ENCODE measurements at regions not wholly inside any gene's neighbourhood (a gene's known extent, or its start where the extent isn't known, plus 50 kb on each side); places are given as distances from the start of the nearest gene placed in this dataset.
"Not testable (repeated sequence)": the region's sequence is repeated elsewhere in the genome, so short reads cannot be mapped to it uniquely, and the experiment has no call there.

DNA sequence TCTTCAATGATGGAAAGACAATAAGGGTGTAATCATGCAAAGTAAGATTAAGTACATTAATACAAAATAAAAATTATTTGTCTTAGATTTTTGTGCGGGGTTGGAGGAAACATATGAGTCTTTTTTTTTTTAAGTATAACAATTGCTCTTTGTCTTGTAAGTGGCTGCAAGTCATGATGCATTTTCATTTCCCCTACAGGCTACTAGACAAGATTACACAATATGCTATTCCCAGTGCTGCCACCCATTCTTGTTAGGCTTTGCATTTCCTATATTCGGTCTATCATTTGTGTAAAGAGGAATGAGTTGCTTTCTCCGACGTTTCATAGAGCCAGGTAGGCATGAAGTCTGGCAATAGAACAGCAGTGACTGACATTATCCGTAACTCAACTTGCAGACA, 294.2 kb upstream of the CYLC2 start:
- intact Hi-C loops (cut with micrococcal nuclease), result no loop called here
- no peaks in the 10 kb centered on the region for H3K36me3 Mint-ChIP-seq (ENCODE audit: low read depth)
- H3K4me3 Mint-ChIP-seq, result no peak overlapping the region
- no peak for DNase-seq (ENCODE audit: low spot score)
- no peaks in the 10 kb centered on the region for H3K4me1 Mint-ChIP-seq (ENCODE audit: low read depth)
- H3K27ac Mint-ChIP-seq, result no peak overlapping the region
- peaks cover 8% of the 10 kb centered on the region for H3K9me3 Mint-ChIP-seq
- H3K27me3 Mint-ChIP-seq (ENCODE audit: insufficient read depth), result no peaks in the 10 kb centered on the region

DNA sequence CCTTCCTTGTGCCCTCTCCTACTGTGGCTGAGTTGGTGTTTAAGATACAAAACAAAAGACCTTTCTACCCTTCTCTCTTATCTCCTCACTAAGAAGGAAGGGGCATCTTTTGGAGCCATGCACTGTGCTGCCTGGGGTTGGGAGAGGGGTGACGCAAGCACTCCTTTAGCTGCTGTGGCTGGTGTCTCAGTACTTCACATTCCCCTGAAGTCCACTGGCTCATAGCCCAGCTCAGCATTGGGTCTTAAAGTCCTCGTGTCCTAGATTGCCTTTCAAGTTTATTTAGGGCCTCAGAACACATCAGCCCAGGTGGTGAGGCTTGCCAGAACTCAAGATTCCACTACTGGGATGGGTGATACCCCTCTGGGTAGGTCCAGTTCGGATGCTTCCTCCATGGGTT, 325.9 kb upstream of the CYLC2 start:
- no peaks in the 10 kb centered on the region for H3K9me3 Mint-ChIP-seq
- no peak overlapping the region for H3K27ac Mint-ChIP-seq
- H3K4me1 Mint-ChIP-seq (ENCODE audit: low read depth), result no peaks in the 10 kb centered on the region
- no peaks in the 10 kb centered on the region for H3K27me3 Mint-ChIP-seq (ENCODE audit: insufficient read depth)
- no peaks in the 10 kb centered on the region for H3K36me3 Mint-ChIP-seq (ENCODE audit: low read depth)
- DNase-seq (ENCODE audit: low spot score), result no peak
- no peak overlapping the region for H3K4me3 Mint-ChIP-seq
- intact Hi-C loops (cut with micrococcal nuclease), result no loop called here

DNA sequence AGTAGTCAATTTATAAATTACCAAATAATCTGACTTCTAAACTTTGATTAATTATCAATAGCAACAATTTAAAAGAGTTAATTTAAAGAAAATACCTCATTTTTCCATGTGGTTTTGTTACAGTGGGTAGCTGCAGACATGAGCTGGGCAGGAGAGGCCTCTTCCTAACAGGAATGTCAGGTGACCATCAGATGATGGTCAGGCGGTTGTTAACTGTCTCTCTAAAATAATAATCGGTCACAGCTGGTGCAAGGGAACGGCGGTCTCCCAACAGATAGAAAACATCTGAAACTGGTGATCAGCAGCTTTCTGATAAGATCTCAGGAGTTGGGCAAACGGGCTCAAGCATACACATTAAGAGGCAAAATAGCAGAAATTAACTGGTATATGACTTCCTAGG, 342.7 kb upstream of the CYLC2 start:
- Mint-ChIP-seq H3K9me3 (peaks cover 9% of the 10 kb centered on the region), H3K27ac (no peak overlapping the region), H3K4me3 (no peak overlapping the region), H3K36me3 (ENCODE audit: low read depth) (no peaks in the 10 kb centered on the region), H3K27me3 (ENCODE audit: insufficient read depth) (no peaks in the 10 kb centered on the region), H3K4me1 (ENCODE audit: low read depth) (no peaks in the 10 kb centered on the region)
- intact Hi-C loops (cut with micrococcal nuclease), result loop anchor here (5.0 kb wide), 1 partner anchor 35 kb away; no protein-coding TSS in a partner anchor
- DNase-seq (ENCODE audit: low spot score), result no peak

DNA sequence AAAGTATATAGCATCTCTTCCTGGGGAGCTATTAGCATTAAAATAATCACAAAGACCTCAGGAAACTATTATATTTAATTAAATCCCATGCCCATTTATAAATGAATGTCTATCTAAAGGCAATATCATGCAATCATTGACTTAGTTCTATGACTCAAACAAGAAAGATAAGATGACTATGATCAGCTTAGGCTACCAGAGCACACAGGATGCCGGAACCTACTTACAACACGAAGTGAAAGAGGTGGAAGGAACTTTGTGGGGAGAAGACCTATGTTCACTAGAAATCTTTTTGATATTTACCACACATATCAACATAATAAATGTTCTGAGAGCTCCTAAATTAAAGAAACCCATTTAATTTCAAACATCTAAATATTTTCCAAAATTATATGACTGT, 344.2 kb upstream of the CYLC2 start:
- intact Hi-C loops (cut with micrococcal nuclease), result loop anchor here (5.0 kb wide), 1 partner anchor 34 kb away; no protein-coding TSS in a partner anchor
- no peak overlapping the region for H3K27ac Mint-ChIP-seq
- no peaks in the 10 kb centered on the region for H3K27me3 Mint-ChIP-seq (ENCODE audit: insufficient read depth)
- H3K4me1 Mint-ChIP-seq (ENCODE audit: low read depth), result no peaks in the 10 kb centered on the region
- no peak for DNase-seq (ENCODE audit: low spot score)
- no peak overlapping the region for H3K4me3 Mint-ChIP-seq
- H3K36me3 Mint-ChIP-seq (ENCODE audit: low read depth), result no peaks in the 10 kb centered on the region
- H3K9me3 Mint-ChIP-seq, result peaks cover 9% of the 10 kb centered on the region

DNA sequence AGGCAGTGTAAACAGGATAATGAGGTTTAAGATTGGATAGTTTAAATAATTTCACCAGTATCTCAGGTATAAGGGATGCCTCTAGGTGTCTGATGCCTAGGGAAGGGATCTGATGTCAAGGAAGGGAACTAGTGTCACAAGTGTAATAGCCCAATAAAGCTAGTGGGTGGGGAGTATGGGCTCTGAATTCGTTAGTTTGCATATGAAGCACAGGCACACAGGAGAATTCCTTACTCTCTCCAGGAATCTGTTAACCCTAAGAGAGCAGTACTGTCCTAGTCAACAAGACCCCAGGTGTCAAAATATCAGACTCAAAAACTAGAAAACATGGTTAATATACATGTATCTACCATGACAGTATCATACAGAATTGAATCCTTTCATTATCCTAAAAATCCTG, 352.5 kb upstream of the CYLC2 start:
- no peaks in the 10 kb centered on the region for H3K4me1 Mint-ChIP-seq (ENCODE audit: low read depth)
- no peak overlapping the region for H3K4me3 Mint-ChIP-seq
- no peak overlapping the region for H3K27ac Mint-ChIP-seq
- no peak for DNase-seq (ENCODE audit: low spot score)
- H3K9me3 Mint-ChIP-seq, result no peaks in the 10 kb centered on the region
- no peaks in the 10 kb centered on the region for H3K27me3 Mint-ChIP-seq (ENCODE audit: insufficient read depth)
- no peaks in the 10 kb centered on the region for H3K36me3 Mint-ChIP-seq (ENCODE audit: low read depth)
- intact Hi-C loops (cut with micrococcal nuclease), result no loop called here

DNA sequence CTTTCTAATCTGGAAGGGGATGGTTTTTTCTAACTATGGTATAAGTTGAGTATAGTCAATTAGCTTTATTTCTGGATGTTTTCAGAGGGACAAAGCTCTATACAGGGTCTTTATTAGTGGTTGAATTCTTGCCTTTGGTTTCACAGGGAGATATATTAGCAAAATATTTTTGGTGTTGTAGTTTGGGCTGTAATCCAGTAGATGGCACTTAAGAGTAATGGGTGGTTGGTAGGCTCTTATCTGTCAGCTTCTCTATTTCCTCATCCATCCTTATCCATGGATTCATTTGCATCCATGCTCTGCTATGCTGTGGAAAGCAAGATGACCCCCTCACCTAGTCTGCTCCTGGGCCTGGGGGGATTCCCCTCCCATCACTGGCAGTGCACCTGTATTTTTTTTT, 363.6 kb upstream of the CYLC2 start:
- Mint-ChIP-seq H3K4me1 (ENCODE audit: low read depth) (no peaks in the 10 kb centered on the region), H3K27ac (no peak overlapping the region), H3K27me3 (ENCODE audit: insufficient read depth) (no peaks in the 10 kb centered on the region), H3K4me3 (no peak overlapping the region), H3K36me3 (ENCODE audit: low read depth) (no peaks in the 10 kb centered on the region), H3K9me3 (no peaks in the 10 kb centered on the region)
- DNase-seq (ENCODE audit: low spot score), result no peak
- intact Hi-C loops (cut with micrococcal nuclease), result no loop called here

DNA sequence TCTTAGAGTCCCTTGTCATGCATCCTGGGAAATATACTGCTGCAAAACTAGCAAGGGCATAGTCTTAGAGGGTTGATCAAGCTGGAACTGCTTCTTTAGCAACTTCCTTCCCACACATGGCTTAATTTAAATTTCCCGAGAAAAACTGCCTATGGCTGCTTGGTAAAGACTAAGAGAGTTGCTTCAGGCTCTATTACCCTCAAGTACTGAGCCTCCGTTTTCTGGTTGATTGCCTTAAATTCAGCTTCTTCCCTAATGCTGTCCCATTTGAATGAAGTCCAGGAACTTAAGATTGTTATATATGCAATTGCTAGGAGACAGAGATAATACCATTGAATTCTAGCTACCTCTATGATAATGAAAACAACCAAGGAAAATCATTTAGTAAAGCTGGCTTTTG, 385.7 kb upstream of the CYLC2 start:
- intact Hi-C loops (cut with micrococcal nuclease), result no loop called here
- no peak overlapping the region for H3K4me3 Mint-ChIP-seq
- DNase-seq (ENCODE audit: low spot score), result no peak
- H3K36me3 Mint-ChIP-seq (ENCODE audit: low read depth), result no peaks in the 10 kb centered on the region
- peaks cover 5% of the 10 kb centered on the region for H3K9me3 Mint-ChIP-seq
- H3K27ac Mint-ChIP-seq, result no peak overlapping the region
- H3K4me1 Mint-ChIP-seq (ENCODE audit: low read depth), result no peaks in the 10 kb centered on the region
- no peaks in the 10 kb centered on the region for H3K27me3 Mint-ChIP-seq (ENCODE audit: insufficient read depth)

DNA sequence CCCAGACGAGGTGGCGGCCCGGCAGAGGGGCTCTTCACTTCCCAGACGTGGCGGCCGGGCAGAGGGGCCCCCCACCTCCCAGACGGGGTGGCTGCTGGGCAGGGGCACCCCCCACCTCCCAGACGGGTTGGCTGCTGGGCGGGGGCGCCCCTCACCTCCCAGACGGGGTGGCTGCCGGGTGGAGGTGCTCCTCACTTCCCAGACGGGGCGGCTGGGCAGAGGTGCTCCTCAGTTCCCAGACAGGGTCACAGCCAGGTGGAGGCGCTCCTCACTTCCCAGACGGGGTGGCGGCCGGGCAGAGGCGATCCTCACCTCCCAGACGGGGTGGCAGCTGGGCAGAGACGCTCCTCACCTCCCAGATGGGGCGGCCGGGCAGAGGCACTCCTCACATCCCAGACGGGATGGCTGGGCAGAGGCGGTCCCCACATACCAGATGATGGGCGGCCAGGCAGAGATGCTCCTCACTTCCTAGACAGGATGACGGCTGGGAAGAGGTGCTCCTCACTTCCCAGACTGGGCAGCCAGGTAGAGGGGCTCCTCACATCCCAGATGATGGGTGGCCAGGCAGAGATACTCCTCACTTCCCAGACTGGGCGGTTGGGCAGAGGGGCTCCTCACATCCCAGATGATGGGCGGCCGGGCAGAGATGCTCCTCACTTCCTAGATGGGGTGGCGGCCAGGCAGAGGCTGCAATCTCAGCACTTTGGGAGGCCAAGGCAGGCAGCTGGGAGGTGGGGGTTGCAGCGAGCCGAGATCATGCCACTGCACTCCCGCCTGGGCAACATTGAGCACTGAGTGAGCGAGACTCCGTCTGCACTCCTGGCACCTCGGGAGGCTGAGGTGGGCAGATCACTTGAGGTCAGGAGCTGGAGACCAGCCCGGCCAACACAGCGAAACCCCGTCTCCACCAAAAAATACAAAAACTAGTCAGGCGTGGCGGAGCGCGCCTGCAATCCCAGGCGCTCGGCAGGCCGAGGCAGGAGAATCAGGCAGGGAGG, 391.6 kb upstream of the CYLC2 start:
- H3K4me3 Mint-ChIP-seq; H3K27me3 Mint-ChIP-seq (ENCODE audit: insufficient read depth); H3K4me1 Mint-ChIP-seq (ENCODE audit: low read depth); H3K36me3 Mint-ChIP-seq (ENCODE audit: low read depth); intact Hi-C loops (cut with micrococcal nuclease); H3K27ac Mint-ChIP-seq; DNase-seq (ENCODE audit: low spot score): not testable (repeated sequence)
- peaks cover 18% of the 10 kb centered on the region for H3K9me3 Mint-ChIP-seq

DNA sequence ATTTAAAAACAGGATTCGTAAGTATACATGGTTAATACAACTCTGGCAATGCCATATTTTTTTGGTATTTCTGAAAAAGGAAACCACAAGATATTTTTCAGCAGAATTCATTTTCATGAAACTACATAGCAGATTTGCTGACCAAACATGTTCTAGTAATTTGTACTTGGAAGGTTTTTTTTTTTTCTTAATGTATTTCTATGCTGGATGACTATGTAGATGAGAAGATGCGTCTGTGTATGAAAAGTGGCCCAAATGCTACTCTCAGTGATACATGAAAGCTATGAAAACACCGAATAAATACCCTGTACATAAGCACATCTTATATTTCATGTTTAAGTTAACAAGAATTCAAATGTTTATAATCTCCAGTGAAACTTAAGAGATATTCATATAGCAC, 400.9 kb upstream of the CYLC2 start:
- H3K9me3 Mint-ChIP-seq, result peaks cover 4% of the 10 kb centered on the region
- no peaks in the 10 kb centered on the region for H3K4me1 Mint-ChIP-seq (ENCODE audit: low read depth)
- no peak for DNase-seq (ENCODE audit: low spot score)
- H3K4me3 Mint-ChIP-seq, result no peak overlapping the region
- H3K27ac Mint-ChIP-seq, result no peak overlapping the region
- intact Hi-C loops (cut with micrococcal nuclease), result no loop called here
- no peaks in the 10 kb centered on the region for H3K27me3 Mint-ChIP-seq (ENCODE audit: insufficient read depth)
- H3K36me3 Mint-ChIP-seq (ENCODE audit: low read depth), result no peaks in the 10 kb centered on the region

DNA sequence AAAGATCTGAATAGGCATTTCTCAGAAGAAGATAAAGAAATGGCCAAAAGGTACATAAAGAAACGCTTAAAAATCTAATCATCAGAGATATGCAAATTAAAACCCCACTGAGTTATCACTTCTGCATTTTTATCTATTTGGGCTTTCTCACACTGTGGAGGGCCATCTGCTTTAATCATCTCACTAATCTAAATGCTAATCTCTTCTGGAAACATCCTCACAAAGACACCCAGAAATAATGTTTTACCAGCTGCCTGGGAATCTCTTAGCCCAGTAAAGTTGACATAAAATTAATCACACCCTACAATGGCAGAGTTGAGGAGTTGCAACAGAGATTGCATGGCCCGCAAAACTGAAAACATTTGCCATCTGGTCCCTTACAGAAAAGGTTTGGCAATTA, 407.9 kb upstream of the CYLC2 start:
- Mint-ChIP-seq H3K4me1 (ENCODE audit: low read depth) (no peaks in the 10 kb centered on the region), H3K9me3 (no peaks in the 10 kb centered on the region), H3K27ac (no peak overlapping the region), H3K36me3 (ENCODE audit: low read depth) (no peaks in the 10 kb centered on the region), H3K4me3 (no peak overlapping the region), H3K27me3 (ENCODE audit: insufficient read depth) (no peaks in the 10 kb centered on the region)
- intact Hi-C loops (cut with micrococcal nuclease), result no loop called here
- no peak for DNase-seq (ENCODE audit: low spot score)

DNA sequence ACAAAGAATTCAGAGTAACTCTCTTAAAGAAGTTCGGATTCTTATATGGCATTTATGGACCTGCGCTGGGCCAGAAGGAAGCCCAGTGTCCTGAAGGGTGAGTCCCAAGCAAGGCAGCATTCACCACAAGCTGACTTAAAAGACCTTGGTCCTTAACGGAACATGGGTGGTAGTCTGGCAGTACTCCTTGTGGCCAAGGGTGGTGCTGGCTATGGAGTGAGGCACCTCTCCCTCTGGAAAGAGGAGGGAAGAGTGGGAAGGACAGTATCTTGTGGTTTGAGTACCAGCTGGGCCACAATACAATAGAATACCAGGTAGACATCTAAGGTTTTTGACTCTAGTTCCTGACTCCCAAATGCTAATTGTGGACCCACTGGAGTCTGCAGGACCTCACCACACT, 425.7 kb upstream of the CYLC2 start:
- DNase-seq (ENCODE audit: low spot score), result no peak
- Mint-ChIP-seq H3K27ac (no peak overlapping the region), H3K4me3 (no peak overlapping the region), H3K27me3 (ENCODE audit: insufficient read depth) (no peaks in the 10 kb centered on the region), H3K9me3 (no peaks in the 10 kb centered on the region), H3K4me1 (ENCODE audit: low read depth) (no peaks in the 10 kb centered on the region), H3K36me3 (ENCODE audit: low read depth) (no peaks in the 10 kb centered on the region)
- intact Hi-C loops (cut with micrococcal nuclease), result no loop called here

DNA sequence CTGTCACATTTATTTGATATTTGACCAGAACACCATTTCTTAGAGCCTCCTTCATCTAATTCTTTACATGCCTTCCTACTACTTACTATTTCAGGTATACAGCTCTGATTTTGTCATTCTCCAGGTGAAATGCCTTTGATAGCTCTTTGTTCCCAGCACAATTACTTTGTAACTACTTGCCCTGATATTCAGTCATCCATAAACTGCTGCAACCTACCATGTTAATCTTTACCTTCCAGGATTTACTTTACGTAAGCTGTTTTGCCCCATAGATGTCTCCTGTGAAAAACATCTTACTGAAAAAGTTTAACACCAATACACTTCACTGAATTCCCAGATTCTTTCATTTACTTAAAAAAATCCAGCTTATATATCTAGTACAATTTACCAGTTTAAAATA, 443.8 kb upstream of the CYLC2 start:
- Mint-ChIP-seq H3K27me3 (ENCODE audit: insufficient read depth) (no peaks in the 10 kb centered on the region), H3K4me1 (ENCODE audit: low read depth) (no peaks in the 10 kb centered on the region), H3K27ac (no peak overlapping the region), H3K36me3 (ENCODE audit: low read depth) (no peaks in the 10 kb centered on the region), H3K4me3 (no peak overlapping the region), H3K9me3 (peaks cover 22% of the 10 kb centered on the region)
- no peak for DNase-seq (ENCODE audit: low spot score)
- intact Hi-C loops (cut with micrococcal nuclease), result no loop called here

DNA sequence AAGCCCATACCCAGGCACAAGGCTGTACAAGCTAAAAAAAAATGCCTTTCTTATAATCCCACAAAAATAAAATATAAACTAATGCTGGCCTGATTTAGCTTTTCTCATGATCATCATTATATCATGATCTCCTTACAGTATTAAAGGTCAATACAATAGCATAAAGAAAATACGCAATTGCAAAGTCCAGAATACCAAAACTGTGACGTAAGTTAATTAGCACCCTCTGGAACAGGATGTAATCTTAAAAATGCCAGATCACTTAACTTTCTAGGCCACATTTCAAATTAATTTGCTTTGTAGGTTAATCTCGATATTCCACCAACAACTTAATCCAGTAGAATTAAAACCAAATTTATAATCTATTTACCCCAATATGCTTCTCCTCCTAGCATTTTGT, 444.2 kb upstream of the CYLC2 start:
- Mint-ChIP-seq H3K9me3 (peaks cover 22% of the 10 kb centered on the region), H3K27me3 (ENCODE audit: insufficient read depth) (no peaks in the 10 kb centered on the region), H3K27ac (no peak overlapping the region), H3K4me1 (ENCODE audit: low read depth) (no peaks in the 10 kb centered on the region), H3K4me3 (no peak overlapping the region), H3K36me3 (ENCODE audit: low read depth) (no peaks in the 10 kb centered on the region)
- DNase-seq (ENCODE audit: low spot score), result no peak
- intact Hi-C loops (cut with micrococcal nuclease), result no loop called here

DNA sequence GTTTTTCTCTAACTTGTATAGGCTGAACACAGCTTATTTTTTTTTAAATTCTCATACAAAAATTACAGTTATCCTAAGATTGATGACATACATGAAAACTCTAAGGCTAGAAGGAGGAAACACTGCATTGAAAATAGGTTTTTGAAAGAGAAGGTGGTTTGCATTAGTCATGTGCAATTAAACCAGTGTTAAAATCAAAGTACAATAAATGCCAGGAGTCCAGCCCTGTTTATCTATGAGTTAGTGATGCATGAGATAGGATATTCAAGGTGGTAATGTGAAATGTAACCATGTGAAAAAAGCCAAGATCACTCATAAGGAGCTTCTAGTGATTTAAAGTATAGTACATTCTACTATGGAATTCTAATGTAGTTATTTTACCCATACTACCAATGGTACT, 444.9 kb upstream of the CYLC2 start:
- H3K4me3 Mint-ChIP-seq, result no peak overlapping the region
- intact Hi-C loops (cut with micrococcal nuclease), result no loop called here
- peaks cover 22% of the 10 kb centered on the region for H3K9me3 Mint-ChIP-seq
- H3K27ac Mint-ChIP-seq, result no peak overlapping the region
- H3K27me3 Mint-ChIP-seq (ENCODE audit: insufficient read depth), result no peaks in the 10 kb centered on the region
- H3K36me3 Mint-ChIP-seq (ENCODE audit: low read depth), result no peaks in the 10 kb centered on the region
- no peaks in the 10 kb centered on the region for H3K4me1 Mint-ChIP-seq (ENCODE audit: low read depth)
- DNase-seq (ENCODE audit: low spot score), result no peak
